Kidney epithelial cell (primary cell): ENCODE measurements at regions not wholly inside any gene's neighbourhood (a gene's known extent, or its start where the extent isn't known, plus 50 kb on each side); places are given as distances from the start of the nearest gene placed in this dataset.

Experiments used
- DNase-seq: peaks from one replicate; pipeline ENCODE4 v3.0.0-alpha.2; 2010; ENCODE audit warnings: low read depth
- H3K27me3 ChIP-seq: 2 replicates; pipeline ENCODE4 v1.6.0; 2011; ENCODE audit warnings: low read length; ENCODE audit not compliant: control insufficient read depth, insufficient read depth
- H3K36me3 ChIP-seq: 2 replicates; pipeline ENCODE4 v1.5.1; 2011; ENCODE audit warnings: low read length; ENCODE audit not compliant: control insufficient read depth, insufficient read depth
- H3K4me3 ChIP-seq: 2 replicates; pipeline ENCODE4 v1.5.1; 2011; ENCODE audit warnings: low read depth, mild to moderate bottlenecking, control low read depth, low read length
- TF ChIP-seq, protein P1 (sequence below): IDR thresholded peaks from 2 replicates; pipeline ENCODE4 v1.5.1; 2011; ENCODE audit warnings: mild to moderate bottlenecking, moderate library complexity, low read length, control low read depth, inconsistent platforms; ENCODE audit not compliant: insufficient read depth, poor library complexity, severe bottlenecking

DNA sequence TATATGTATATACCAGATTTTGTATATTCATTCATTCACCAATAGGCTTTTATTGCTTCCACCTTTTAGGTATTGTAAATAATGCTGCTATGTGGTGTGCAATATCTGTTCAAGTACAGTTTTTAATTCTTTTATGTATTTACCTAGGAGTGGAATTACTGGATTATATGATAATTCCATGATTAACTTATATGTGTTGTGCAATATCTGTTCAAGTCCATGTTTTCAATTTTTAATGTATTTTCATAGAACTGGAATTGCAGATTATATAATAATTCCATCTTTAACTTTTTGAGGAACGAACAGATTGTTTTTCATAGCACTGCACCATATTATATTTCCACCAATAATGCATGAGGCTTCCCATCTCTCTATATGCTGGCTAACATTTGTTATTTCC is 50.6 kb upstream of the L3MBTL4 start:
- H3K36me3 ChIP-seq, result no peaks in the 10 kb centered on the region
- TF ChIP-seq, protein P1, sequence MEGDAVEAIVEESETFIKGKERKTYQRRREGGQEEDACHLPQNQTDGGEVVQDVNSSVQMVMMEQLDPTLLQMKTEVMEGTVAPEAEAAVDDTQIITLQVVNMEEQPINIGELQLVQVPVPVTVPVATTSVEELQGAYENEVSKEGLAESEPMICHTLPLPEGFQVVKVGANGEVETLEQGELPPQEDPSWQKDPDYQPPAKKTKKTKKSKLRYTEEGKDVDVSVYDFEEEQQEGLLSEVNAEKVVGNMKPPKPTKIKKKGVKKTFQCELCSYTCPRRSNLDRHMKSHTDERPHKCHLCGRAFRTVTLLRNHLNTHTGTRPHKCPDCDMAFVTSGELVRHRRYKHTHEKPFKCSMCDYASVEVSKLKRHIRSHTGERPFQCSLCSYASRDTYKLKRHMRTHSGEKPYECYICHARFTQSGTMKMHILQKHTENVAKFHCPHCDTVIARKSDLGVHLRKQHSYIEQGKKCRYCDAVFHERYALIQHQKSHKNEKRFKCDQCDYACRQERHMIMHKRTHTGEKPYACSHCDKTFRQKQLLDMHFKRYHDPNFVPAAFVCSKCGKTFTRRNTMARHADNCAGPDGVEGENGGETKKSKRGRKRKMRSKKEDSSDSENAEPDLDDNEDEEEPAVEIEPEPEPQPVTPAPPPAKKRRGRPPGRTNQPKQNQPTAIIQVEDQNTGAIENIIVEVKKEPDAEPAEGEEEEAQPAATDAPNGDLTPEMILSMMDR, result no peak
- DNase-seq, result no peak
- H3K4me3 ChIP-seq, result no peak overlapping the region
- H3K27me3 ChIP-seq, result no peaks in the 10 kb centered on the region

DNA sequence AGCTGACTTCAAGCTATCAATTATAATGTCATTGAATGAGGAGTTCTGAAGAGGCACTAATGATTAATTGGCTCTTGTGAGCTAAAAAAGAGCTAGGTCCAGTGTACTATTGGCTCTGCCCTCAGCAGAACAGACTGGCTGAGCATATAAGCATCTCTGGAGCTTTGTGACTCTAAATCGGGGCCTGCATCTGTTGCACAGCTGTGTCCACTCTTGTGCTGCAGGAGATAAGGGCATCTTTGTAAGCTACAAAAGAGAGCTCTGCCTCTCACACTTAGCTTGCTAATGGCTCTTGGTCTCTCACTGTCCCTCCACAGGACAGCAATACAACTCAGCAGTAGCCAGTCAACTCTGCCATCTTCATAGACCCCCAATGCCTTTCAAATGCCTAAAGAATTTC is 61.5 kb upstream of the L3MBTL4 start:
- TF ChIP-seq, protein P1, result no peak
- H3K4me3 ChIP-seq, result no peak overlapping the region
- H3K27me3 ChIP-seq, result no peaks in the 10 kb centered on the region
- H3K36me3 ChIP-seq, result no peaks in the 10 kb centered on the region
- no peak for DNase-seq

DNA sequence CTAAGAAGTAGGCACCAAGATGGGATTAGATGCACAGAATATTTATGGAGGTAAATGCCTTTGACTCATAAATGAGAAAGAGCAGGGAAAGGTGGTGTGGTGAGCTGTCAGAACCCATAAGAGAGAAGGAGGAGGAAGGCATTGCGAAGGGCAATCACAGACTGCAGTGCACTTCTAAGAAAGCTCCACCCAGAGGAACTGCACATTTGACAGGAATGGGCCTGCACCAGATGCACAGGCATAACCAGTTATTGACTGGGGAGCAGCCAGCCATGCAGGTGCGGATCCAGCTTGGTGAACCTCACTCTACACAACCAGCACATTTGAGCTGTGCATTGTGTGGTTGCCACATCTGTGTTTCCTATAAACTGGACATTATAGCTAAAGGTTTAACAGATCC is 62.2 kb upstream of the L3MBTL4 start:
- Histone ChIP-seq H3K36me3 (no peaks in the 10 kb centered on the region), H3K4me3 (no peak overlapping the region), H3K27me3 (no peaks in the 10 kb centered on the region)
- no peak for DNase-seq
- TF ChIP-seq, protein P1, result no peak

DNA sequence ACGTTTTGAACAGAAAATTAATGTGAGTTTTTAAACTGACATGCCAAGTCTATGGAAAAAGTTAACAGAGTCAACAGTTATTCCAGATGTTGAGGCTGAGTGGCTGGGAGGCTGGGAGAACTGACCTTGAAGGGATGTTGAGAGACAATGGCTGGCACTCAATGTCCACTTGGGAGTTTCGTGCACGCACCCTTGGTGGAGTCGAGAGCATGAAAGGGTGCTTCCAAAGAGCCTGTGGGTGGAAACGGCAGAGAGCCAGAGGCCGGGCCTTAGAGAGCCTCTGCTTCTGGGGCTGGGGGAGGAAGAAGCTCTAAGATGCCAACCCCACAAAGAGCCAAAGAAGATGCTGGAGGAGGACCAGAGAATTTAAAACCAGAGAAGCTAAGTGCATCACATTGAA is 63.4 kb upstream of the L3MBTL4 start:
- no peak for DNase-seq
- TF ChIP-seq, protein P1, result no peak
- H3K36me3 ChIP-seq, result no peaks in the 10 kb centered on the region
- no peaks in the 10 kb centered on the region for H3K27me3 ChIP-seq
- H3K4me3 ChIP-seq, result no peak overlapping the region

DNA sequence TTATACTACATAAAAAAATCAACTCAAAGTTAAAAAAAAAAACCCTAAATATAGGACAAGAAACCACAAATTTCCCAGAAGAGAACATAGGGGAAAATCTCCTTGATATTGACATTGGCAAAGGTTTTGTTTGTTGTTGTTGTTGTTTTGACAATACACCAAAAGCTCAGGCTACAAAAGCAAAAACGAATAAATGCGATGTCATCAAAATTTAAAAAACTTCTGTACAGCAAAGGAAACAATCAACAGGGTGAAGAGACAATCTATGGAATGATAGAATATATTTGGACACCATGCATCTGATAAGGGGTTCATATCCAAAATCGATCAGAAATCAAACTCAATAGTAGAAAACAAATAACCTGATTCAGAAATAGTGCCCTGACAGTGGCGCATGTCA is 65.0 kb upstream of the L3MBTL4 start:
- no peak for DNase-seq
- H3K27me3 ChIP-seq, result no peaks in the 10 kb centered on the region
- H3K36me3 ChIP-seq, result no peaks in the 10 kb centered on the region
- TF ChIP-seq, protein P1, result no peak
- no peak overlapping the region for H3K4me3 ChIP-seq

DNA sequence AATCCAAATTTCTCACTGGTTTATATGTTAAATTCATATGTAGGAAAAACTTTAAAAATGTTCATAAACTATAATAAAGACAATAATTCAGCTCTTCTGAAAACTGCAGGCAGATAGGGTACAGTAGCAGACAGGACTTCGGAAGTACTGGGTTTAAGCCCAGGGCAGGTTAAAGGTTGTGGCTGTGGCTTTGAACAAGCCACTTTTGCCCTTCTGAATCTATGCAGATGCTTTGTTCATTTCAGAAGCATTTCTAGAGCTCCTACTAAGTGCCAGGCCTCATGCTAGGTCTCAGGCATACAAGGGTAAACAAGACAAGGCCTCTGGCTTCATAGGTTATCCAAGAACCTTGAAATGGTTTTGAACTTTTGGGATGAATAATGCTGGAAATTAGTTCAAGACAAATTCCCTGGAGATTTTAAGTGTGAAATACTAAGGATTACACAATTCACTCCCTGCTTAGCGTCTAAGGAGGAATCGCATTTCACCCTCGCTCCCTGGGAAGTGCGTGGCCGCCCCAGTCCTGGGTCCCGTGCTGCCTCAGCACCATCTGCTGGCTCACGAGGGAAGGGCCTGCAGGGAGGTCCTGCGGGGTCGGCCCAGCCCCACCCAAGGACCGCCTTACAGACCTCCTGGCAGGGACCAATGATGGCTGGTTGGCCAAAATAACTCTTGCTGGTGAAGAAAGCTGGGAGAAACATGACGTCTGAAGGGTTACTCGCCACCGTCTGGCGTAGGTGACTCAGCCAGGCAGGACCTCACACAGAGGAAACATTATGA is 67.7 kb upstream of the L3MBTL4 start:
- Histone ChIP-seq H3K27me3 (no peaks in the 10 kb centered on the region), H3K36me3 (no peaks in the 10 kb centered on the region), H3K4me3 (no peak overlapping the region)
- TF ChIP-seq, protein P1, result peak; percentile 88
- peak; percentile 14 for DNase-seq
